Caco-2 (cell line): ENCODE measurements at regions not wholly inside any gene's neighbourhood (a gene's known extent, or its start where the extent isn't known, plus 50 kb on each side); places are given as distances from the start of the nearest gene placed in this dataset.

Experiments
- BruUV-seq: library from RNA; stranded (reverse); fragments of 400-500 nt; replicated peaks from 2 replicates; lab custom pipeline; 2021; lab: Mats Ljungman, UMichigan
- CTCF ChIA-PET: fragments of 300-600 bp; sonication (Branson Sonifier 250); formaldehyde crosslinking; loops from one replicate; lab custom pipeline; 2022; ENCODE audit warnings: antibody characterized with exemption; lab: Charles Lee
- POLR2A ChIA-PET: fragments of 300-600 bp; sonication (Branson Sonifier 250); formaldehyde crosslinking; loops from one replicate; lab custom pipeline; 2022; ENCODE audit warnings: antibody characterized with exemption; lab: Charles Lee
- DNase-seq, 2 experiments: peaks; one replicate each; pipeline versions ENCODE4 v3.0.0 to v3.0.0-alpha.2; 2020 to 2022
- H3K27me3 ChIP-seq: replicated peaks from 2 replicates; pipeline ENCODE4 v1.6.0; 2011; ENCODE audit warnings: low read length; ENCODE audit not compliant: control insufficient read depth, insufficient read depth
- H3K36me3 ChIP-seq: 2 replicates; pipeline ENCODE4 v1.5.1; 2011; ENCODE audit warnings: low read length; ENCODE audit not compliant: control insufficient read depth, insufficient read depth
- H3K4me1 ChIP-seq: fragments of 250-450 bp; sonication (Bioruptor Pico); 2 replicates; pipeline ENCODE4 v1.5.1; 2020; ENCODE audit warnings: mild to moderate bottlenecking
- H3K4me3 ChIP-seq: 2 replicates; pipeline ENCODE4 v1.5.1; 2011; ENCODE audit warnings: low read depth, mild to moderate bottlenecking, control low read depth, low read length
- H3K9me3 ChIP-seq: fragments of 250-450 bp; sonication (Bioruptor Pico); 2 replicates; pipeline ENCODE4 v1.5.1; 2020; ENCODE audit warnings: mild to moderate bottlenecking, moderate library complexity
- H3K27ac Mint-ChIP-seq: one replicate; pipeline ENCODE4 v1.8.0; 2022; ENCODE audit warnings: mixed read lengths; ENCODE audit not compliant: unreplicated experiment
- H3K27me3 Mint-ChIP-seq: one replicate; pipeline ENCODE4 v1.8.0; 2022; ENCODE audit warnings: mixed read lengths; ENCODE audit not compliant: insufficient read depth, unreplicated experiment
- H3K36me3 Mint-ChIP-seq: one replicate; pipeline ENCODE4 v1.8.0; 2022; ENCODE audit warnings: mild to moderate bottlenecking, mixed read lengths; ENCODE audit not compliant: insufficient read depth, unreplicated experiment
- H3K4me1 Mint-ChIP-seq: one replicate; pipeline ENCODE4 v1.8.0; 2022; ENCODE audit warnings: low read depth, mixed read lengths; ENCODE audit not compliant: unreplicated experiment
- H3K4me3 Mint-ChIP-seq: one replicate; pipeline ENCODE4 v1.8.0; 2022; ENCODE audit warnings: mild to moderate bottlenecking, moderate library complexity, mixed read lengths; ENCODE audit not compliant: unreplicated experiment
- H3K9me3 Mint-ChIP-seq: one replicate; pipeline ENCODE4 v1.8.0; 2022; ENCODE audit warnings: mixed read lengths; ENCODE audit not compliant: unreplicated experiment
- CTCF ChIP-seq, 2 experiments: fragments of 200-600 bp in 1 of 2; IDR thresholded peaks; 1 replicate in 1 of 2; 2 replicates in 1 of 2; pipeline versions ENCODE4 v1.5.1 to v1.8.0; 2011 to 2022; ENCODE audit warnings: antibody characterized with exemption in 1 of 2, control low read depth in 1 of 2, inconsistent platforms in 1 of 2, low read depth in 1 of 2, low read length in 1 of 2, mild to moderate bottlenecking in 1 of 2, moderate library complexity in 1 of 2; ENCODE audit not compliant: insufficient read depth in 1 of 2, severe bottlenecking in 1 of 2, unreplicated experiment in 1 of 2
- intact Hi-C: fragments of 100-400 bp; cut with micrococcal nuclease; formaldehyde crosslinking; loops from one replicate; pipeline ENCODE4 v1.10.0; 2022; ENCODE audit not compliant: unreplicated experiment

- Histone ChIP-seq H3K9me3 (no peaks in the 10 kb centered on the region), H3K36me3 (no peaks in the 10 kb centered on the region), H3K4me3 (no peak overlapping the region), H3K27me3 (no peaks in the 10 kb centered on the region), H3K4me1 (no peaks in the 10 kb centered on the region)
- Mint-ChIP-seq H3K27me3 (peaks cover 12% of the 10 kb centered on the region), H3K4me3 (no peak overlapping the region), H3K4me1 (no peaks in the 10 kb centered on the region), H3K27ac (no peak overlapping the region), H3K36me3 (no peaks in the 10 kb centered on the region), H3K9me3 (no peaks in the 10 kb centered on the region)
- CTCF ChIA-PET: no interaction called here
- BruUV-seq: no TSS peak
- POLR2A ChIA-PET: no interaction called here
- intact Hi-C loops: no loop called here
- no peak for DNase-seq
- no peak for TF ChIP-seq CTCF (IDR thresholded peaks at IDR 0.05; ENCODE audit: insufficient read depth in 1 of 2, low read depth in 1 of 2, low read length in 1 of 2, severe bottlenecking in 1 of 2, unreplicated experiment in 1 of 2)
These were observed 67.6 kb upstream of the BCL11B start for GRCh38 chr14:99339551-99339950.

GRCh38 chr14:99338313-99338712 lies 66.3 kb upstream of the BCL11B start:
- CTCF ChIA-PET: no interaction called here
- intact Hi-C loops: no loop called here
- BruUV-seq: no TSS peak
- Mint-ChIP-seq H3K9me3 (no peaks in the 10 kb centered on the region), H3K27me3 (peaks cover 12% of the 10 kb centered on the region), H3K4me1 (no peaks in the 10 kb centered on the region), H3K27ac (no peak overlapping the region), H3K4me3 (no peak overlapping the region), H3K36me3 (no peaks in the 10 kb centered on the region)
- Histone ChIP-seq H3K36me3 (no peaks in the 10 kb centered on the region), H3K27me3 (no peaks in the 10 kb centered on the region), H3K4me3 (no peak overlapping the region), H3K9me3 (no peaks in the 10 kb centered on the region), H3K4me1 (no peaks in the 10 kb centered on the region)
- DNase-seq: no peak
- POLR2A ChIA-PET: no interaction called here
- TF ChIP-seq CTCF (IDR thresholded peaks at IDR 0.05; ENCODE audit: insufficient read depth in 1 of 2, low read depth in 1 of 2, low read length in 1 of 2, severe bottlenecking in 1 of 2, unreplicated experiment in 1 of 2): no peak

- no peak for TF ChIP-seq CTCF (IDR thresholded peaks at IDR 0.05; ENCODE audit: insufficient read depth in 1 of 2, low read depth in 1 of 2, low read length in 1 of 2, severe bottlenecking in 1 of 2, unreplicated experiment in 1 of 2)
- Mint-ChIP-seq H3K4me1 (no peaks in the 10 kb centered on the region), H3K36me3 (peaks cover 5% of the 10 kb centered on the region), H3K9me3 (no peaks in the 10 kb centered on the region), H3K27ac (no peak overlapping the region), H3K27me3 (peaks cover 7% of the 10 kb centered on the region), H3K4me3 (no peak overlapping the region)
- intact Hi-C loops: no loop called here
- Histone ChIP-seq H3K4me3 (no peak overlapping the region), H3K4me1 (no peaks in the 10 kb centered on the region), H3K9me3 (no peaks in the 10 kb centered on the region), H3K27me3 (no peaks in the 10 kb centered on the region), H3K36me3 (no peaks in the 10 kb centered on the region; the same call in 1 of the 2 replicates)
- DNase-seq: no peak
- POLR2A ChIA-PET: no interaction called here
- CTCF ChIA-PET: interaction anchor here (1.2 kb wide), 1 partner anchor 14 kb away, joined by 3 read pairs; no protein-coding TSS in a partner anchor
- BruUV-seq: no TSS peak
These were observed 62.0 kb upstream of the BCL11B start for GRCh38 chr14:99333841-99334635.
